ENCODE measurements at regions not wholly inside any gene's neighbourhood (a gene's known extent, or its start where the extent isn't known, plus 50 kb on each side); places are given as distances from the start of the nearest gene placed in this dataset.

DNA sequence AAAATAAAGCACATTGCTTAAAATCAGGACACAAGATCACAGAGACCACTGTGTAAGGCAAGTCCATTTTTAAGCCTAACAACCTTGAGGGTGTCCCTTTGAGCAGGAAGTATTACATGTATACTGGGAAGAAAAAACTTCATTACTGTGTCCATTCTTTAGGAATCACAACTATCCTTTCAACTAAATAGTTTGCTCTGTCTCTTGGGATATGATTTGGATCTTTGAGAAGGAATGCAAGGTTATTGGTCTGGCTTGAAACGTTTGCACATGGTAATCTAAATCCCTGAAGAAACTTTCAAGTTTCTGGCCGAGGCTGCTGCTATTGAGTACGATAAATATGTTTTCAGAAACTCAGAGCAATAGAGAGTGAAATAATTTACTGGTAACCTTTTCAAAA lies 923.0 kb upstream of the SEMA6A start:
- no peak for TF ChIP-seq POLR2A (IDR thresholded peaks at IDR 0.05)
- TF ChIP-seq, protein P1, sequence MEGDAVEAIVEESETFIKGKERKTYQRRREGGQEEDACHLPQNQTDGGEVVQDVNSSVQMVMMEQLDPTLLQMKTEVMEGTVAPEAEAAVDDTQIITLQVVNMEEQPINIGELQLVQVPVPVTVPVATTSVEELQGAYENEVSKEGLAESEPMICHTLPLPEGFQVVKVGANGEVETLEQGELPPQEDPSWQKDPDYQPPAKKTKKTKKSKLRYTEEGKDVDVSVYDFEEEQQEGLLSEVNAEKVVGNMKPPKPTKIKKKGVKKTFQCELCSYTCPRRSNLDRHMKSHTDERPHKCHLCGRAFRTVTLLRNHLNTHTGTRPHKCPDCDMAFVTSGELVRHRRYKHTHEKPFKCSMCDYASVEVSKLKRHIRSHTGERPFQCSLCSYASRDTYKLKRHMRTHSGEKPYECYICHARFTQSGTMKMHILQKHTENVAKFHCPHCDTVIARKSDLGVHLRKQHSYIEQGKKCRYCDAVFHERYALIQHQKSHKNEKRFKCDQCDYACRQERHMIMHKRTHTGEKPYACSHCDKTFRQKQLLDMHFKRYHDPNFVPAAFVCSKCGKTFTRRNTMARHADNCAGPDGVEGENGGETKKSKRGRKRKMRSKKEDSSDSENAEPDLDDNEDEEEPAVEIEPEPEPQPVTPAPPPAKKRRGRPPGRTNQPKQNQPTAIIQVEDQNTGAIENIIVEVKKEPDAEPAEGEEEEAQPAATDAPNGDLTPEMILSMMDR (IDR thresholded peaks at IDR 0.05): no peak

All from thyroid gland (tissue), 4 donors.